ENCODE measurements at regions not wholly inside any gene's neighbourhood (a gene's known extent, or its start where the extent isn't known, plus 50 kb on each side); places are given as distances from the start of the nearest gene placed in this dataset.

DNA sequence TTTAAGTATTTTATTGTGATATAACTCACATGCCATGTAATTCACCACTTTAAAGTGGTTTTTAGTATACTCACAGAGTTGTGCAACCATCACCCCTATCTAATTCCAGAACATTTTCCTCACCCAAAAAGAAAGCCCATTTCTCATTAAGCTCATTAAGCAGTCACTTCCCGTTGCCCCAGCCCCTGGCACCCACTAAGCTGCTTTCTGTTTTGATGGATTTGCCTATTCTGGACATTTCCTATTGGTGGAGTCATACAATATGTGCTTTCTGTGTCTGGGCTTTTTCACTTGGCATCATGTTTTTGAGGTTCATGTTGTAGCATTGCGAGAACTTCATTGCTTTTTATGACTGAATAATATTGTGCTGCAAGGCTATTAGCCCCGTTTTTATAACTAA, 66.0 kb downstream of the ARL6IP4 start:
- TF ChIP-seq, protein P1, sequence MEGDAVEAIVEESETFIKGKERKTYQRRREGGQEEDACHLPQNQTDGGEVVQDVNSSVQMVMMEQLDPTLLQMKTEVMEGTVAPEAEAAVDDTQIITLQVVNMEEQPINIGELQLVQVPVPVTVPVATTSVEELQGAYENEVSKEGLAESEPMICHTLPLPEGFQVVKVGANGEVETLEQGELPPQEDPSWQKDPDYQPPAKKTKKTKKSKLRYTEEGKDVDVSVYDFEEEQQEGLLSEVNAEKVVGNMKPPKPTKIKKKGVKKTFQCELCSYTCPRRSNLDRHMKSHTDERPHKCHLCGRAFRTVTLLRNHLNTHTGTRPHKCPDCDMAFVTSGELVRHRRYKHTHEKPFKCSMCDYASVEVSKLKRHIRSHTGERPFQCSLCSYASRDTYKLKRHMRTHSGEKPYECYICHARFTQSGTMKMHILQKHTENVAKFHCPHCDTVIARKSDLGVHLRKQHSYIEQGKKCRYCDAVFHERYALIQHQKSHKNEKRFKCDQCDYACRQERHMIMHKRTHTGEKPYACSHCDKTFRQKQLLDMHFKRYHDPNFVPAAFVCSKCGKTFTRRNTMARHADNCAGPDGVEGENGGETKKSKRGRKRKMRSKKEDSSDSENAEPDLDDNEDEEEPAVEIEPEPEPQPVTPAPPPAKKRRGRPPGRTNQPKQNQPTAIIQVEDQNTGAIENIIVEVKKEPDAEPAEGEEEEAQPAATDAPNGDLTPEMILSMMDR (IDR thresholded peaks at IDR 0.05; ENCODE audit: control insufficient read depth, extremely low read depth, insufficient read depth) = no peak
- H3K4me3 ChIP-seq (ENCODE audit: low read depth, low read length) = no peak overlapping the region

DNA sequence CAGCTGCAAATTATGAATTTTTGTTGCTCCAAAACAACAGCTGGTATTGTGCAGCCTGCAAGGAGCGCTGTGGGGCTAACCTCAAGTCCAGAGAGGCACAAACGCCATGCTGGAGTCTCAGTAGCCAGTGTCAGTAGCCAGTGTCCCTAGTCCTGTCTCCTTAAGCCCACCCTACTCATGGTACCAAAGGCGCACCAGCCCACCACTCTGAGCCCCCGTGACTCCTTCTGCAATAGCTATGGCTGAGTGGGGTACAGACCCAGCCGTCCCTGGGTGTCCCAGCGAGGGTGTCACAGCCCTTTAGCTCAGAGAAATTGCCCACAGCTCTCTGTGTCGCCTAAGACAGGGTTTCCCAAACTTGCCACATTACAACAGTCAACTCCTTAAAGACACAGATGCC, 65.2 kb downstream of the ARL6IP4 start:
- TF ChIP-seq, protein P1 (IDR thresholded peaks at IDR 0.05; ENCODE audit: control insufficient read depth, extremely low read depth, insufficient read depth) = no peak
- no peak overlapping the region for H3K4me3 ChIP-seq (ENCODE audit: low read depth, low read length)
- DNase-seq (ENCODE audit: low read depth) = no peak

More for the DNA sequence above, 66.0 kb downstream of the ARL6IP4 start:
- no peak for DNase-seq (ENCODE audit: low read depth)

DNA sequence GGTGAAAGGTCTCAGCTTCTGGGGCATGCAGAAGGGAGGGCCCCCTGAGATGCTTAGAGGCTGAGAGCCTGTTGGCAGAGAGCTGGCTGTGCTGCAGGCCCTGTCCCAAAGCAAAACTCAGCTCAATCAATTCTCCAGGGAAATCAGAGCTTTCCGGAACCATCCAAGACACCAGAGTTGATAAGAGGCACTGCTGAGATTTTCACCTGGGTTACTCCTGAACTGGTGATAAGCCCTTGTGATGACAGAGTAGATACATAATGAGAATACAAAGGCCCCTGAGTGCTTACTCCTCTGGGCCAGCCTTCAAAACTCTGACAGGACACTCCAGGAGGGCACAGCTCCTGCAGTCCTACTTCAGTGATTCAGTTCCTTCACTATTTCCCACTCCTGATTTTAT, 63.9 kb downstream of the ARL6IP4 start:
- DNase-seq (ENCODE audit: low read depth) = no peak
- TF ChIP-seq, protein P1 (IDR thresholded peaks at IDR 0.05; ENCODE audit: control insufficient read depth, extremely low read depth, insufficient read depth) = no peak
- H3K4me3 ChIP-seq (ENCODE audit: low read depth, low read length) = no peak overlapping the region

DNA sequence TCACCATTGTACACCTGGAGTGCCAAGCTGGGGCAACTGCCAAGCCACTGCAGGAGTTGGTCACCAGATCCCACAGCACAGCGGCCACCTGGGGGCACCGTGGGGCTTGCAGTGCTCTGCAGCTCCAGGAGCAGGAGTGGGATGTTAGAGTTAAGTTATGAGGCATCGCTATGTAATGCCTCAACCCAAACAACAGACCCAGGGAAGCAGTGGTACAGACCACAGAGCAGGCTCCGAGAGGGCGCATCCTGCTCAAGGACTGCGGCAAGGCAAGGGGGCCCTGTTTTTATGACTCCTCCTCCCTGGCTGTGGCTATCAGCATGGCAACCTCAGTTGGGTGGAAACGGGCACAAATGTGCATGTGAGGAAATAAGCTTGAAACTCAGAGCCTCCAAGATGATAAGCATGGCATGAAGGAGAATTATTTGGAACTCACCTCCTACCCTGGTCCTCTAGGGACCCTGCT, 63.1 kb downstream of the ARL6IP4 start:
- no peak overlapping the region for H3K4me3 ChIP-seq (ENCODE audit: low read depth, low read length)
- TF ChIP-seq, protein P1 (IDR thresholded peaks at IDR 0.05; ENCODE audit: control insufficient read depth, extremely low read depth, insufficient read depth) = peak; percentile 76
- DNase-seq (ENCODE audit: low read depth) = no peak

DNA sequence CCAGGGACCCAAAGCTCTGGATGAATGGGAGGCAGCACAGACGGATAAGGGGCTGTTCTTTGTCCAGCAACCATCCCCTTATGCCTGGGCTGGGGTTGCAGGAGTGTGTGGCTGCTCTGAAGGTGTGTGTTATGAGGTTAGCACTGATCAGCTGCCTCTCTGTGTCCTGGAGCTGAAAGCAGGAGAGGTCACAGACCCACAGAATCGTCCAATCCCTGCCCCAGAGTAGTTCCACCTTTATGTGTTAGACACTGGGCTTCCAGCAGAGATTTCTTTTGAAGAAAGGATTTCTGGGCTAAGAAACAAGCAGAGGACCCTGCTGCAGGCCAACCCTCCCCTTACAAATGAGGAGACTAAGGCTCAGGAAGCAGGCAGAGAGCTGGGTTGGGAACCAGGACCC, 62.4 kb downstream of the ARL6IP4 start:
- DNase-seq (ENCODE audit: low read depth) = no peak
- TF ChIP-seq, protein P1 (IDR thresholded peaks at IDR 0.05; ENCODE audit: control insufficient read depth, extremely low read depth, insufficient read depth) = no peak
- no peak overlapping the region for H3K4me3 ChIP-seq (ENCODE audit: low read depth, low read length)

DNA sequence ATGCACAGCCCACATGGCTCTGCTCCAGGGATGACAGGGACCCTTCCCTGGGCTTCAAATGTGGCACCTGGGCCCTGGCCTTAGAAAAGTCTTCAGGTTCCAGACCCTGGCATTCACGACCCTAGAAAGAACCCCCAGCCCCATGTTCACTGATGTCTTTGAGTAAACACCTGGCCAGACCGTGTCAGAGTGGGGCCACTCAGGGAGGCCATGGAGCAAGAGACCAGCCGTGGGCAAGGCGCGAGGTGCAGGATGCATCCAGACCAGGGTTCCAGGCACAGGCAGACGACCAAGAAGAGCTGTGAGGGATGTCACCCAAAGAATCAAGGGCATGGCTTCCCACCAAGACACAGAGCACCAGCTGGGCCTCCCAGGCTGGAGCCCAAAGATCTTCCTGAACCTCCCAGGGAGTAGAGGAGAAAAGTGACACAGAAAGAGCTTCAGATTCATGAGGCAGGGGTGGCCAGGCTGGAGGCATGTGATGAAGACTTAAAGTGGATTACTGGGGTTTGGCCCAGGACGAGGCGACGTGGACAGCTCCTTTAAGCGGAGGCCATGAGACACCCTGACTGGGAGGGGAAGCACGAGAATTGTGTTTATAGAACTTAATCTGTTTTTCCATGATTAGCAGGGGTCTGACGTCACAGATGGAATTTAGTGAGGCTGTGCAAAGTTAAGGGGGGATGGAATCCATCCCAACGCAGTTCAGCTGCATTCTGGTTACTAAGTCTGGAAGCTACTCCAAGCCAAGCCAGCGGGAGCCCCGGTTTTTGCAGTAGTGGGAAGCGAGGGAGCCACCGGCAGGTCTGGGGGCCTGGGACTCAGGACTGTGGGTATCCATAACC, 61.6 kb downstream of the ARL6IP4 start:
- H3K4me3 ChIP-seq (ENCODE audit: low read depth, low read length) = no peak overlapping the region
- TF ChIP-seq, protein P1 (IDR thresholded peaks at IDR 0.05; ENCODE audit: control insufficient read depth, extremely low read depth, insufficient read depth) = no peak
- no peak for DNase-seq (ENCODE audit: low read depth)

All from LNCaP clone FGC (cell line).